Uterus (tissue), 3 donors: ENCODE measurements at regions not wholly inside any gene's neighbourhood (a gene's known extent, or its start where the extent isn't known, plus 50 kb on each side); places are given as distances from the start of the nearest gene placed in this dataset.
A peak's percentile ranks its signal among the peaks of the same experiment; 100 is the strongest.

Source experiments
- DNase-seq, 2 donors: peaks; one replicate each; pipeline ENCODE4 v3.0.0-alpha.2; 2019 to 2020
- H3K27ac ChIP-seq, 2 donors: fragments of 200-600 bp; sonication (generic); 1 replicate in 1 of 2; 2 replicates in 1 of 2; pipeline ENCODE4 v1.5.1; 2016 to 2018
- H3K27me3 ChIP-seq, 2 donors: fragments of 200-600 bp; sonication (generic); one replicate each; pipeline ENCODE4 v1.5.1; 2018 to 2019; ENCODE audit warnings: control low read depth in 1 of 2
- H3K36me3 ChIP-seq, 2 donors: fragments of 200-600 bp; sonication (generic); one replicate each; pipeline ENCODE4 v1.5.1; 2019; ENCODE audit warnings: control low read depth in 1 of 2
- H3K4me1 ChIP-seq, 2 donors: fragments of 200-600 bp; sonication (generic); one replicate each; pipeline ENCODE4 v1.5.1; 2018 to 2019; ENCODE audit warnings: control low read depth in 1 of 2
- H3K4me3 ChIP-seq, 2 donors: fragments of 200-600 bp; sonication (generic); 1 replicate in 1 of 2; 2 replicates in 1 of 2; pipeline ENCODE4 v1.5.1; 2018 to 2019; ENCODE audit warnings: mild to moderate bottlenecking in 1 of 2
- H3K9me3 ChIP-seq, 2 donors: fragments of 200-600 bp; sonication (generic); one replicate each; pipeline ENCODE4 v1.5.1; 2019; ENCODE audit warnings: control low read depth in 1 of 2
- CTCF ChIP-seq, 4 experiments: fragments of 200-600 bp in 2 of 4; fragments of 450-650 bp in 2 of 4; sonication (generic) in 2 of 4; IDR thresholded peaks; one replicate each; pipeline ENCODE4 v1.5.1; 2016 to 2019; ENCODE audit warnings: antibody characterized with exemption in 4 of 4, mild to moderate bottlenecking in 2 of 4, moderate library complexity in 1 of 4
- POLR2A ChIP-seq, 2 donors: fragments of 450-650 bp; IDR thresholded peaks; one replicate each; pipeline ENCODE4 v1.6.1; 2016; ENCODE audit warnings: antibody characterized with exemption in 2 of 2, mild to moderate bottlenecking in 1 of 2, moderate library complexity in 1 of 2
- intact Hi-C: fragments of 100-400 bp; cut with DNase I; formaldehyde crosslinking; loops from one replicate; pipeline ENCODE4 v1.15.1; 2023; ENCODE audit warnings: low total_unique reads
- donor health status: DM: yes; HTN: yes; CAD: no.

GRCh38 chr9:129346046-129346445 lies 168.0 kb upstream of the IER5L start:
- Histone ChIP-seq H3K27ac (no peak overlapping the region), H3K27me3 (no peaks in the 10 kb centered on the region), H3K4me1 (no peaks in the 10 kb centered on the region), H3K9me3 (no peaks in the 10 kb centered on the region), H3K36me3 (no peaks in the 10 kb centered on the region), H3K4me3 (no peak overlapping the region)
- intact Hi-C loops: no loop called here
- no peak for DNase-seq
- TF ChIP-seq POLR2A (IDR thresholded peaks at IDR 0.05) (no peak), CTCF (IDR thresholded peaks at IDR 0.05) (no peak)

- Histone ChIP-seq H3K36me3 (no peaks in the 10 kb centered on the region), H3K27ac (peak overlapping the region; percentile 54 to 59), H3K4me3 (no peak overlapping the region), H3K9me3 (no peaks in the 10 kb centered on the region), H3K4me1 (no peaks in the 10 kb centered on the region), H3K27me3 (no peaks in the 10 kb centered on the region)
- DNase-seq: no peak
- TF ChIP-seq CTCF (IDR thresholded peaks at IDR 0.05) (no peak), POLR2A (IDR thresholded peaks at IDR 0.05) (no peak)
- intact Hi-C loops: no loop called here
Observed at GRCh38 chr9:129344641-129345495, 166.8 kb upstream of the IER5L start.

GRCh38 chr9:129343424-129344375 lies 165.6 kb upstream of the IER5L start:
- peak in 1 of 2 donors; percentile 76 for DNase-seq
- no peaks in the 10 kb centered on the region for H3K9me3 ChIP-seq
- no peaks in the 10 kb centered on the region for H3K4me1 ChIP-seq
- H3K36me3 ChIP-seq: no peaks in the 10 kb centered on the region
- intact Hi-C loops: no loop called here
- H3K4me3 ChIP-seq: no peak overlapping the region
- TF ChIP-seq POLR2A (IDR thresholded peaks at IDR 0.05) (no peak), CTCF (IDR thresholded peaks at IDR 0.05) (peak in 1 of 4 experiments; percentile 40)
- H3K27me3 ChIP-seq: no peaks in the 10 kb centered on the region
- H3K27ac ChIP-seq: peak overlapping the region; percentile 54 to 59

GRCh38 chr9:129342591-129343423 lies 164.7 kb upstream of the IER5L start:
- Histone ChIP-seq H3K4me1 (no peaks in the 10 kb centered on the region), H3K27ac (peak overlapping the region; percentile 54 to 59), H3K4me3 (no peak overlapping the region), H3K9me3 (no peaks in the 10 kb centered on the region), H3K36me3 (no peaks in the 10 kb centered on the region), H3K27me3 (no peaks in the 10 kb centered on the region)
- no peak for TF ChIP-seq POLR2A (IDR thresholded peaks at IDR 0.05)
- TF ChIP-seq CTCF (IDR thresholded peaks at IDR 0.05): no peak
- intact Hi-C loops: no loop called here
- DNase-seq: no peak
